Pancreas (tissue), 10 donors: ENCODE measurements at regions not wholly inside any gene's neighbourhood (a gene's known extent, or its start where the extent isn't known, plus 50 kb on each side); places are given as distances from the start of the nearest gene placed in this dataset.

Experiments used
- ATAC-seq, 4 donors: fragments of 200-7000 bp; cut with Tn5 transposase; one replicate each; pipeline versions ENCODE4 v1.8.0 to v1.9.1; 2020; ENCODE audit warnings: mild to moderate bottlenecking in 4 of 4, moderate library complexity in 4 of 4
- DNase-seq, 6 donors: peaks; one replicate each; pipeline ENCODE4 v3.0.0-alpha.2; 2020
- FAIRE-seq: peaks from 2 replicates; lab custom pipeline; 2012; peaks lifted over from hg19 to GRCh38; lab: Jason Lieb, UNC
- H3K27ac ChIP-seq, 4 donors: fragments of 200-600 bp; sonication (generic); 1 replicate in 3 of 4; 2 replicates in 1 of 4; pipeline versions ENCODE4 v1.5.0 to v1.8.0; 2020
- H3K27me3 ChIP-seq, 4 donors: fragments of 200-600 bp; one replicate each; pipeline ENCODE4 v1.8.0; 2021
- H3K36me3 ChIP-seq, 3 donors: fragments of 200-600 bp; sonication (generic) in 1 of 3; one replicate each; pipeline versions ENCODE4 v1.5.0 to v1.8.0; 2020 to 2021
- H3K4me1 ChIP-seq, 3 donors: fragments of 200-600 bp; one replicate each; pipeline ENCODE4 v1.8.0; 2021
- H3K4me3 ChIP-seq, 4 donors: fragments of 200-600 bp; sonication (generic) in 2 of 4; one replicate each; pipeline versions ENCODE4 v1.5.0 to v1.8.0; 2020 to 2021
- H3K9me3 ChIP-seq, 4 donors: fragments of 200-600 bp; one replicate each; pipeline ENCODE4 v1.8.0; 2021
- WGBS, 2 donors: extraction: QIAGEN DNeasy Blood & Tissue Kit; methylation state at CpG; one replicate each; pipeline ENCODE4 v1.1.7; 2013; 5-methylcytosine and 5-hydroxymethylcytosine counted together
- intact Hi-C, 3 donors: fragments of 100-400 bp; cut with DNase I; formaldehyde crosslinking; loops; one replicate each; pipeline versions ENCODE4 v1.11.1 to v1.14.2; 2022
- TF ChIP-seq, protein P1 (sequence below), 4 donors: fragments of 200-600 bp; sonication (generic) in 3 of 4; IDR thresholded peaks; one replicate each; pipeline versions ENCODE4 v1.5.0 to v1.8.0; 2021; ENCODE audit warnings: antibody characterized with exemption in 4 of 4
- donor health status: healthy with polysubstance abuse.
- donor health status: DM: no; HTN: no; CAD: no; lungs with moderate emphysema.
- donor health status: DM: no; HTN: no; CAD: no.
- donor health status: control.
- donor health status: control.
- donor health status: Bipolar disorder and iron deficiency.
- donor health status: DM: yes; HTN: yes; CAD: no.
- donor health status: DM: no; HTN: no; CAD: no.
- donor health status: DM: no; HTN: no; CAD: no.
- donor health status: DM: yes; HTN: yes; CAD: no.

- TF ChIP-seq, protein P1, sequence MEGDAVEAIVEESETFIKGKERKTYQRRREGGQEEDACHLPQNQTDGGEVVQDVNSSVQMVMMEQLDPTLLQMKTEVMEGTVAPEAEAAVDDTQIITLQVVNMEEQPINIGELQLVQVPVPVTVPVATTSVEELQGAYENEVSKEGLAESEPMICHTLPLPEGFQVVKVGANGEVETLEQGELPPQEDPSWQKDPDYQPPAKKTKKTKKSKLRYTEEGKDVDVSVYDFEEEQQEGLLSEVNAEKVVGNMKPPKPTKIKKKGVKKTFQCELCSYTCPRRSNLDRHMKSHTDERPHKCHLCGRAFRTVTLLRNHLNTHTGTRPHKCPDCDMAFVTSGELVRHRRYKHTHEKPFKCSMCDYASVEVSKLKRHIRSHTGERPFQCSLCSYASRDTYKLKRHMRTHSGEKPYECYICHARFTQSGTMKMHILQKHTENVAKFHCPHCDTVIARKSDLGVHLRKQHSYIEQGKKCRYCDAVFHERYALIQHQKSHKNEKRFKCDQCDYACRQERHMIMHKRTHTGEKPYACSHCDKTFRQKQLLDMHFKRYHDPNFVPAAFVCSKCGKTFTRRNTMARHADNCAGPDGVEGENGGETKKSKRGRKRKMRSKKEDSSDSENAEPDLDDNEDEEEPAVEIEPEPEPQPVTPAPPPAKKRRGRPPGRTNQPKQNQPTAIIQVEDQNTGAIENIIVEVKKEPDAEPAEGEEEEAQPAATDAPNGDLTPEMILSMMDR (IDR thresholded peaks at IDR 0.05): no peak
- Histone ChIP-seq H3K27me3 (no peaks in the 10 kb centered on the region), H3K4me3 (no peak overlapping the region), H3K36me3 (no peaks in the 10 kb centered on the region), H3K27ac (no peak overlapping the region), H3K4me1 (no peaks in the 10 kb centered on the region), H3K9me3 (no peaks in the 10 kb centered on the region)
- no peak for DNase-seq
- intact Hi-C loops: no loop called here
- FAIRE-seq: no peak
- ATAC-seq: no peak
- WGBS, 2 donors: 69 to 76% methylated on average over 1 of the region's 1 CpG
Measured at GRCh38 chr15:62382046-62382445, 217.0 kb upstream of the C2CD4B start.

DNA sequence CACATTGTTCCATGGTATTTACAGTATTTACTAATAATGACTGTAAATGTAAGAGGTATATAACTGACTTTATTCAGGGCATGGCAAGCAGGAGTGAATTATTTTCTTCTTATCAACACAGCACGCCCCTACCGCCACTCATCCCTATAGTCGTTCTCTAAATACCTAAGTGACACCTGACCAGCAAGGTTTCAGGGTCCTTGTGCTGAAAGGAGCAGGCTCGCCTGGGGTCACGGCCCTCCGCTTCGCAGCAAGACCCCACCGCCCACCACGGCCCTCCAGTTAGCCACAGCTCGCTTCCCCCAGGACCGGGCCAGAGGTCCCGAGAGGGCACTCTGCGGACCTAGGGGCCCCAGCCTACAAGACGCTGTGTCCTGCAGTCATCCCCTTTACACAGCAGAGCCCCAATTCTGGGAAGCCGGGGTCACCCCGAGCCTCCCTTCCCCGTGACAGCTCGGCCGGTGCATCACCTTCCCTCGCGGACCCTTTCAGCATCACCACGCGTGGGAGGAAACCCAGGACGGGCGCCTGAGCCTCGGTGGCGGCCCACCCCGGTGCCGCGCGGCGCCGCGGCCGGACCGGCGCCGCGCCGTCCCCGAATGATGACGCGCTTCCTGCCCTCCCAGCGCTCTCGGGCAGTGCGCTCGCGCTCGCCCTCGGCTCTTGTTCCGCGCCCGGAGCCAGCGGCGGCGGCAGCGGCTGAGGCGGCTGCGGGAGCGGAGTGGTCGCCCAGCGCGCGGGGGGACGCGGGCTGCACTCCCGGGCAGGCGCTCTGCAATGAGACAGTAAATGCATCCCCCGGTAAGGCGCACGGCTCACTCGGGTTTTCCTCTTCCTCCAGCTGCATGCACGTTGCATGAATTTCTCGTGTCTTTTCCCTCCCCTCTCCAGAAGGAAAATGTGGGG is 225.1 kb upstream of the C2CD4B start, which contains the start of gene TLN2:
Gene TLN2, plus strand, starts transcription at position 666 of the 906 bp plus-strand sequence.
- no peaks in the 10 kb centered on the region for H3K9me3 ChIP-seq
- H3K27me3 ChIP-seq: no peaks in the 10 kb centered on the region
- FAIRE-seq: no peak
- WGBS, 2 donors: 0% methylated on average over 69 to 74 of the region's 74 CpGs
- TF ChIP-seq, protein P1 (IDR thresholded peaks at IDR 0.05): no peak
- H3K4me3 ChIP-seq: peak within 1 kb of the TSS; percentile 71 to 91 (median 86)
- peak; percentile 78 to 92 (median 90) for ATAC-seq
- no peaks in the 10 kb centered on the region for H3K36me3 ChIP-seq
- peaks cover 0 to 12% (median 7%) of the 10 kb centered on the region in 3 donors for H3K4me1 ChIP-seq
- peak; percentile 62 to 89 (median 68) for DNase-seq
- H3K27ac ChIP-seq: peak within 1 kb of the TSS; percentile 19 to 53 (median 48)
- intact Hi-C loops: loop anchor here in 1 of 3 donors (10.0 kb wide), 1 partner anchor 255 kb away; no protein-coding TSS in a partner anchor

DNA sequence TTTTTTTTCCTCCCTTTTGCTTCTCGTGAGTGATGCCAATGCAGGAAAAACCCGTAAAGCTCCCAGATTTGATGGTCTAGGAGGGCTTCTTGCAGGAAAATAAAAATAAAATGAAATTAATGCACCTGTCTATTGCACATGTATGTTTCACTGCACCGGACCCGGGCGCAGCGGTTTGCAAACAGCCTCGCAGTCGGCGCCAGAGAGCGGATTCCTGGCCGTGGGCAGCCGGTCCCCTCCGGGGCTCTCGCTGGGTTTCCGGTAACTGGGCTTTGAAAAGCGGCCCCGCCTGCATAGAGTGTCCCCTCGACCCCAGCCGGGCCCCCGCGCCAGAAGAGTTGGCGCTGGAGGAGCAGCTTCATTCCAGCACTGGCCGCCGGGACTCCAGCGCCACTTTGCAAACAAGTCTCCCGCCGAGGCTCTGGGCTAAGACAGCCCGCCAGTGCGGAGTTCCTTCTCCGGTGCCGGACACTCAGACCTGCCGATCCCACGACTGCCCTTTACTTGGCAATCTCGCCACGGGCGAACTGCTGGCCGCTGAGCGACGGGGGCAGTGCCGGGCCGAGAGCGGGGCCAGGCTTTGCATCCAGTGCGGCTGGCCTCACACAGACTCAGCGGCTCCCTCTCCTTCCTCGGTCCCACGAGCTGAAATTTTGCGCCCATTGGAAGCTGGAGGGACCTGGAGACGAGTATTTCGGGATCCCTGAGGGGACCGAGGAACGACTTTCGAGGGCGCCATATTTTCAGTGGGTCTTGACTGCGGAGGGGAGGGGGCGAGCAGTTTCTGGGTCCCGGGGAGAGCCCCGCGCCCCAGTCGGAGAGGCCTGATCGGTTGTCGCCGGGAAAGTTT is 225.9 kb upstream of the C2CD4B start:
- intact Hi-C loops: loop anchor here in 1 of 3 donors (10.0 kb wide), 1 partner anchor 254 kb away; no protein-coding TSS in a partner anchor
- Histone ChIP-seq H3K27ac (peak overlapping the region; percentile 19 to 53 (median 48)), H3K36me3 (no peaks in the 10 kb centered on the region), H3K4me3 (peak overlapping the region; percentile 71 to 91 (median 86)), H3K4me1 (peaks cover 0 to 12% (median 7%) of the 10 kb centered on the region in 3 donors), H3K27me3 (no peaks in the 10 kb centered on the region), H3K9me3 (no peaks in the 10 kb centered on the region)
- FAIRE-seq (no peak), ATAC-seq (peak; percentile 49 to 67 (median 61)), DNase-seq (peak; percentile 17 to 80 (median 48))
- TF ChIP-seq, protein P1 (IDR thresholded peaks at IDR 0.05): no peak
- WGBS, 2 donors: 0 to 1% methylated on average over 62 of the region's 62 CpGs

GRCh38 chr15:62391641-62392262 is 226.7 kb upstream of the C2CD4B start:
- WGBS, 2 donors: 0% methylated on average over 63 to 66 of the region's 66 CpGs
- FAIRE-seq (no peak), ATAC-seq (peak; percentile 62 to 85 (median 80)), DNase-seq (peak; percentile 33 to 88 (median 56))
- no peaks in the 10 kb centered on the region for H3K9me3 ChIP-seq
- TF ChIP-seq, protein P1 (IDR thresholded peaks at IDR 0.05): peak in 1 of 4 donors; percentile 16
- peak overlapping the region in 3 of 4 donors; percentile 19 to 50 (median 47) for H3K27ac ChIP-seq
- peaks cover 0 to 12% (median 7%) of the 10 kb centered on the region in 3 donors for H3K4me1 ChIP-seq
- peak overlapping the region; percentile 71 to 91 (median 86) for H3K4me3 ChIP-seq
- H3K27me3 ChIP-seq: no peaks in the 10 kb centered on the region
- intact Hi-C loops: loop anchor here in 1 of 3 donors (10.0 kb wide), 1 partner anchor 253 kb away; no protein-coding TSS in a partner anchor
- no peaks in the 10 kb centered on the region for H3K36me3 ChIP-seq
